ENCODE measurements at regions not wholly inside any gene's neighbourhood (a gene's known extent, or its start where the extent isn't known, plus 50 kb on each side); places are given as distances from the start of the nearest gene placed in this dataset.

- no peaks in the 10 kb centered on the region for H3K27me3 ChIP-seq
- H3K4me3 ChIP-seq = no peak overlapping the region
- H3K27ac ChIP-seq = no peak overlapping the region
- no peaks in the 10 kb centered on the region for H3K9me3 ChIP-seq
- 90 to 96% (median 93%) methylated on average over 2 of the region's 2 CpGs for WGBS, 4 donors
- ATAC-seq (no peak), DNase-seq (no peak)
- intact Hi-C loops (cut with DNase I) = loop anchor here in 1 of 10 donors (10.0 kb wide), 1 partner anchor 114 kb away; the partner anchor contains the start of gene CPEB4
- TF ChIP-seq POLR2A (IDR thresholded peaks at IDR 0.05) (no peak), CTCF (IDR thresholded peaks at IDR 0.05) (no peak)
- peaks cover 0 to 41% (median 15%) of the 10 kb centered on the region in 12 donors for H3K4me1 ChIP-seq
- no peaks in the 10 kb centered on the region for H3K36me3 ChIP-seq
Measured at GRCh38 chr5:173770637-173771036, 117.5 kb upstream of the CPEB4 start.

- TF ChIP-seq POLR2A (IDR thresholded peaks at IDR 0.05) (no peak), CTCF (IDR thresholded peaks at IDR 0.05) (no peak)
- Histone ChIP-seq H3K4me3 (no peak overlapping the region), H3K9me3 (no peaks in the 10 kb centered on the region), H3K27me3 (no peaks in the 10 kb centered on the region), H3K36me3 (no peaks in the 10 kb centered on the region), H3K4me1 (peaks cover 0 to 39% (median 15%) of the 10 kb centered on the region in 12 donors), H3K27ac (peak overlapping the region in 1 of 12 donors; percentile 13)
- 43 to 58% (median 48%) methylated on average over 24 of the region's 24 CpGs for WGBS, 4 donors
- DNase-seq (no peak), ATAC-seq (no peak)
- intact Hi-C loops (cut with DNase I) = loop anchor here in 1 of 10 donors (10.0 kb wide), 1 partner anchor 114 kb away; the partner anchor contains the start of gene CPEB4
Measured at GRCh38 chr5:173771121-173771724, 116.9 kb upstream of the CPEB4 start.

- H3K36me3 ChIP-seq = no peaks in the 10 kb centered on the region
- peak overlapping the region in 5 of 12 donors; percentile 9 to 80 (median 73) for H3K27ac ChIP-seq
- H3K4me1 ChIP-seq = peaks cover 0 to 33% (median 10%) of the 10 kb centered on the region in 12 donors
- ATAC-seq (no peak), DNase-seq (no peak)
- 78 to 86% (median 81%) methylated on average over 11 of the region's 11 CpGs for WGBS, 4 donors
- TF ChIP-seq CTCF (IDR thresholded peaks at IDR 0.05) (no peak), POLR2A (IDR thresholded peaks at IDR 0.05) (no peak)
- no peaks in the 10 kb centered on the region for H3K9me3 ChIP-seq
- no peaks in the 10 kb centered on the region for H3K27me3 ChIP-seq
- no peak overlapping the region for H3K4me3 ChIP-seq
- intact Hi-C loops (cut with DNase I) = loop anchor here in 1 of 10 donors (10.0 kb wide), 1 partner anchor 113 kb away; the partner anchor contains the start of gene CPEB4
Measured at GRCh38 chr5:173771725-173772383, 116.3 kb upstream of the CPEB4 start.

GRCh38 chr5:173772384-173773059 is 115.6 kb upstream of the CPEB4 start:
- TF ChIP-seq CTCF (IDR thresholded peaks at IDR 0.05) (no peak), POLR2A (IDR thresholded peaks at IDR 0.05) (no peak)
- intact Hi-C loops (cut with DNase I) = loop anchor here in 1 of 10 donors (10.0 kb wide), 1 partner anchor 112 kb away; the partner anchor contains the start of gene CPEB4
- Histone ChIP-seq H3K9me3 (no peaks in the 10 kb centered on the region), H3K4me1 (peaks cover 0 to 32% (median 5%) of the 10 kb centered on the region in 12 donors), H3K4me3 (no peak overlapping the region), H3K36me3 (no peaks in the 10 kb centered on the region), H3K27ac (peak overlapping the region in 5 of 12 donors; percentile 9 to 80 (median 73)), H3K27me3 (no peaks in the 10 kb centered on the region)
- no peak for DNase-seq
- ATAC-seq = no peak
- WGBS, 4 donors = 66 to 77% (median 70%) methylated on average over 9 of the region's 9 CpGs

All from heart left ventricle (tissue), 16 donors.